SK-N-SH (cell line): ENCODE measurements at regions not wholly inside any gene's neighbourhood (a gene's known extent, or its start where the extent isn't known, plus 50 kb on each side); places are given as distances from the start of the nearest gene placed in this dataset.

Source experiments
- CTCF ChIA-PET: fragments of 300-600, 350-600 bp; formaldehyde crosslinking; extraction: SDS; loops from one replicate; lab custom pipeline; 2021; lab: Yijun Ruan, JAX
- POLR2A ChIA-PET: fragments of 350-600 bp; sonication (Branson Sonifier 250); formaldehyde crosslinking; extraction: SDS; loops from one replicate; lab custom pipeline; 2020; ENCODE audit warnings: antibody characterized with exemption, inconsistent platforms; lab: Yijun Ruan, JAX
- DNase-seq: peaks from one replicate; pipeline ENCODE4 v3.0.0; 2012
- H2AFZ ChIP-seq: fragments of 200-600 bp; sonication (generic); 2 replicates; pipeline ENCODE4 v1.8.1; 2016; ENCODE audit warnings: antibody characterized with exemption, mild to moderate bottlenecking, low read depth
- H3F3A ChIP-seq: fragments of 200-600 bp; sonication (generic); replicated peaks from 2 replicates; pipeline ENCODE3; 2016; ENCODE audit warnings: antibody characterized with exemption, mild to moderate bottlenecking; ENCODE audit not compliant: insufficient read depth
- H3K27ac ChIP-seq, 2 experiments: fragments of 200-500 bp in 1 of 2; fragments of 200-600 bp in 1 of 2; sonication (Bioruptor generic) in 1 of 2; sonication (generic), shearing (Covaris generic) in 1 of 2; 2 replicates each; pipeline versions ENCODE4 v1.5.1 to v1.6.1; 2014 to 2016; ENCODE audit warnings: low read depth in 2 of 2, inconsistent platforms in 1 of 2, low read length in 1 of 2, mild to moderate bottlenecking in 1 of 2, mixed read lengths in 1 of 2
- H3K27me3 ChIP-seq: fragments of 200-600 bp; sonication (generic), shearing (Covaris generic); 2 replicates; pipeline ENCODE4 v1.6.1; 2016; ENCODE audit warnings: mixed run types; ENCODE audit not compliant: insufficient read depth
- H3K36me3 ChIP-seq, 2 experiments: fragments of 200-500 bp in 1 of 2; fragments of 200-600 bp in 1 of 2; sonication (Bioruptor generic) in 1 of 2; sonication (generic) in 1 of 2; replicated peaks in 1 of 2; 2 replicates each; pipeline versions ENCODE3 to v1.5.1; 2014 to 2016; ENCODE audit warnings: low read length in 1 of 2, mild to moderate bottlenecking in 1 of 2; ENCODE audit not compliant: insufficient read depth in 2 of 2, control insufficient read depth in 1 of 2
- H3K4me1 ChIP-seq, 2 experiments: fragments of 200-500 bp in 1 of 2; fragments of 200-600 bp in 1 of 2; sonication (Bioruptor generic) in 1 of 2; sonication (generic), shearing (Covaris generic) in 1 of 2; 2 replicates each; pipeline versions ENCODE4 v1.5.1 to v1.6.1; 2014 to 2016; ENCODE audit warnings: low read depth in 1 of 2, low read length in 1 of 2, mixed run types in 1 of 2; ENCODE audit not compliant: insufficient read depth in 2 of 2, control insufficient read depth in 1 of 2
- H3K4me2 ChIP-seq: fragments of 200-600 bp; sonication (generic), shearing (Covaris generic); 2 replicates; pipeline ENCODE4 v1.6.1; 2017; ENCODE audit warnings: mixed run types
- H3K4me3 ChIP-seq, 2 experiments: fragments of 200-500 bp in 1 of 2; fragments of 200-600 bp in 1 of 2; sonication (Bioruptor generic) in 1 of 2; sonication (generic), shearing (Covaris generic) in 1 of 2; 2 replicates each; pipeline versions ENCODE4 v1.5.1 to v1.8.1; 2014 to 2016; ENCODE audit warnings: low read depth in 2 of 2, inconsistent platforms in 1 of 2, low read length in 1 of 2, mild to moderate bottlenecking in 1 of 2, mixed read lengths in 1 of 2, moderate library complexity in 1 of 2
- H3K79me2 ChIP-seq: fragments of 200-600 bp; sonication (generic); 2 replicates; pipeline ENCODE4 v1.8.1; 2017; ENCODE audit warnings: mild to moderate bottlenecking; ENCODE audit not compliant: insufficient read depth
- H3K9ac ChIP-seq: fragments of 200-600 bp; sonication (generic); 2 replicates; pipeline ENCODE4 v1.6.1; 2017; ENCODE audit warnings: mixed run types
- H3K9me2 ChIP-seq: fragments of 200-600 bp; sonication (generic); 2 replicates; pipeline ENCODE4 v1.6.1; 2017; ENCODE audit warnings: mixed run types
- H3K9me3 ChIP-seq: fragments of 200-600 bp; sonication (generic); 2 replicates; pipeline ENCODE4 v1.6.1; 2017; ENCODE audit warnings: mixed run types, mild to moderate bottlenecking, moderate library complexity
- H4K20me1 ChIP-seq: fragments of 200-600 bp; sonication (generic); 2 replicates; pipeline ENCODE4 v1.6.1; 2017; ENCODE audit warnings: mild to moderate bottlenecking, mixed run types; ENCODE audit not compliant: insufficient read depth
- CTCF ChIP-seq: fragments of 200-600 bp; sonication (generic); IDR thresholded peaks from 2 replicates; pipeline ENCODE4 v1.6.1; 2017; ENCODE audit warnings: antibody characterized with exemption, mild to moderate bottlenecking, moderate library complexity
- ELF1 ChIP-seq: IDR thresholded peaks from 2 replicates; pipeline ENCODE4 v1.4.0; 2012
- EP300 ChIP-seq, 2 experiments: IDR thresholded peaks; 2 replicates each; pipeline versions ENCODE4 v1.4.0 to v1.6.1; 2012; ENCODE audit warnings: borderline replicate concordance in 1 of 2, low read depth in 1 of 2, low read length in 1 of 2
- FOSL2 ChIP-seq: IDR thresholded peaks from 2 replicates; pipeline ENCODE4 v1.4.0; 2012; ENCODE audit warnings: low read depth, mild to moderate bottlenecking, moderate library complexity, borderline replicate concordance
- FOXM1 ChIP-seq: IDR thresholded peaks from 2 replicates; pipeline ENCODE4 v1.4.0; 2012; ENCODE audit warnings: low read depth, mild to moderate bottlenecking
- IRF3 ChIP-seq: fragments of 150-350 bp; IDR thresholded peaks from 2 replicates; pipeline ENCODE4 v1.6.1; 2016; ENCODE audit warnings: mild to moderate bottlenecking, low read depth, low read length
- JUND ChIP-seq: IDR thresholded peaks from 2 replicates; pipeline ENCODE4 v1.4.0; 2012
- MAX ChIP-seq: IDR thresholded peaks from 2 replicates; pipeline ENCODE4 v1.4.0; 2012; ENCODE audit warnings: low read depth
- NRF1 ChIP-seq: IDR thresholded peaks from 2 replicates; pipeline ENCODE4 v1.6.1; 2012; ENCODE audit warnings: low read depth, mild to moderate bottlenecking, low read length
- POLR2AphosphoS5 ChIP-seq: IDR thresholded peaks from 2 replicates; pipeline ENCODE4 v1.6.1; 2012; ENCODE audit warnings: low read depth, low read length
- SIN3A ChIP-seq: IDR thresholded peaks from 2 replicates; pipeline ENCODE4 v1.6.1; 2012; ENCODE audit warnings: low read depth, mild to moderate bottlenecking, low read length, moderate library complexity, borderline replicate concordance
- SMC3 ChIP-seq: IDR thresholded peaks from 2 replicates; pipeline ENCODE4 v1.6.1; 2012; ENCODE audit warnings: low read depth, low read length, improper control_type of control experiment
- TAF1 ChIP-seq: IDR thresholded peaks from 2 replicates; pipeline ENCODE4 v1.6.1; 2012; ENCODE audit warnings: low read depth, mild to moderate bottlenecking, low read length, moderate library complexity, borderline replicate concordance
- TEAD4 ChIP-seq: IDR thresholded peaks from 2 replicates; pipeline ENCODE4 v1.4.0; 2012; ENCODE audit warnings: mild to moderate bottlenecking, borderline replicate concordance; ENCODE audit not compliant: insufficient read depth
- WGBS: methylation state at CpG from one replicate; pipeline ENCODE4 v1.1.6; 2017; ENCODE audit warnings: low lambda C conversion rate; 5-methylcytosine and 5-hydroxymethylcytosine counted together

DNA sequence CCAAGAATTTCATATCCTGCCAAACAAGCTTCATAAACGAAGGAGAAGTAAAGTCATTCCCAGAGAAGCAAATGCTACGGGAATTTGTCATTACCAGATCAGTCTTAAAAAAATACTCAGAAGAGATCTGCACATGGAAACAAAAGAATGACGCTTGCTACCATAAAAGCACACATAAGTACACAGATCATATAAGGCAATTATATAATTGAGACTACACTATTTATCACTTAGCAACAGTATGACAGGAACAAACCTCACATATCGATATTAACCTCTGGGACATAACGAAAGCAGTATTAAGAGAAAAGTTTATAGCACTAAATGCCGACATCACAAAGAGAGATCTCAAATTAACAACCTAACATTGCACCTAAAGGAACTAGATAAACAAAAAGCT, 67.6 kb upstream of the TMEM200A start:
- H3K9ac ChIP-seq = no peak overlapping the region
- H3K79me2 ChIP-seq = peaks cover 16% of the 10 kb centered on the region
- H3K4me2 ChIP-seq = no peak overlapping the region
- no peak overlapping the region for H3K27ac ChIP-seq
- no peak for DNase-seq
- peaks cover 0 to 4% of the 10 kb centered on the region in 2 experiments for H3K36me3 ChIP-seq
- CTCF ChIA-PET = no interaction called here
- H4K20me1 ChIP-seq = no peaks in the 10 kb centered on the region
- no peak overlapping the region for H3K4me3 ChIP-seq
- no peak for TF ChIP-seq MAX
- no peaks in the 10 kb centered on the region for H3K27me3 ChIP-seq
- POLR2A ChIA-PET = no interaction called here
- peaks cover 10% of the 10 kb centered on the region for H3F3A ChIP-seq
- no peak overlapping the region for H2AFZ ChIP-seq
- WGBS = 81% methylated on average over 6 of the region's 6 CpGs
- H3K4me1 ChIP-seq = no peaks in the 10 kb centered on the region
- H3K9me3 ChIP-seq = peaks cover 6% of the 10 kb centered on the region; the same call in 1 of the 2 replicates
- no peaks in the 10 kb centered on the region for H3K9me2 ChIP-seq

DNA sequence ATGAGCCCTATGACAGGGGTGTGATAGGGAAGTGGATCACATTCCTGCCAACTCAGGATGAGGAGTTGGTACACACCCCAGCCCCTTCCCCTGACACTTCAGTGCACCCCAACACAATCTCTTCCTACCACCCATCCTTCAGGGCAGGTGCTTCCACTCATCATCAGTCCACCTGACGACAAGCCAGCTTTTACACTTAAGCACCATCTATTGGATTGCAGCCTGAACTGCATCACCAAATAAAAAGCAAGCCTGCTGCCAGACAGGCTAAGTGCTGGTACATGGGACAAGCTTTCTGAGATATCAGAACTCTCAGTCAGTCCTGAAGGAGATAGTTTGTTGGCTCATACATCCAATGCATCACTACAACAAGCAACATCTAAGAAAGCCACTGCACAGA, 69.0 kb upstream of the TMEM200A start:
- TF ChIP-seq IRF3 (no peak), NRF1 (no peak), CTCF (no peak), EP300 (IDR thresholded peaks at IDR 0.05; ENCODE audit: borderline replicate concordance in 1 of 2, low read depth in 1 of 2, low read length in 1 of 2) (no peak), FOXM1 (no peak), FOSL2 (no peak), SIN3A (no peak), TAF1 (no peak), JUND (no peak), SMC3 (no peak), TEAD4 (no peak), ELF1 (no peak), POLR2AphosphoS5 (no peak)
- TF ChIP-seq, all 33 proteins: peak for 0

More for the DNA sequence above, 69.0 kb upstream of the TMEM200A start:
- H3K79me2 ChIP-seq = peaks cover 16% of the 10 kb centered on the region
- peaks cover 6% of the 10 kb centered on the region; the same call in 1 of the 2 replicates for H3K9me3 ChIP-seq
- ChIA-PET CTCF (interaction anchor here (1.0 kb wide), 1 partner anchor 25 kb away, joined by 3 read pairs; no protein-coding TSS in a partner anchor), POLR2A (no interaction called here)
- no peak overlapping the region for H3K4me2 ChIP-seq
- no peak overlapping the region for H2AFZ ChIP-seq
- no peaks in the 10 kb centered on the region for H3K36me3 ChIP-seq
- H3K9ac ChIP-seq = no peak overlapping the region
- H3K4me3 ChIP-seq = no peak overlapping the region
- H4K20me1 ChIP-seq = no peaks in the 10 kb centered on the region
- H3F3A ChIP-seq = peaks cover 6% of the 10 kb centered on the region
- H3K9me2 ChIP-seq = no peaks in the 10 kb centered on the region
- no peak for DNase-seq
- no peaks in the 10 kb centered on the region for H3K27me3 ChIP-seq
- WGBS = 57% methylated on average over 1 of the region's 1 CpG
- H3K4me1 ChIP-seq = no peaks in the 10 kb centered on the region
- no peak overlapping the region for H3K27ac ChIP-seq
